H1 (cell line): ENCODE measurements at regions not wholly inside any gene's neighbourhood (a gene's known extent, or its start where the extent isn't known, plus 50 kb on each side); places are given as distances from the start of the nearest gene placed in this dataset.

Experiments
- CTCF ChIA-PET: fragments of 300-600 bp; sonication (Branson Sonifier 250); formaldehyde crosslinking; loops from one replicate; lab custom pipeline; 2021; ENCODE audit not compliant: partially characterized antibody; lab: Charles Lee
- POLR2A ChIA-PET: fragments of 300-600 bp; sonication (Branson Sonifier 250); formaldehyde crosslinking; loops from one replicate; lab custom pipeline; 2021; ENCODE audit warnings: inconsistent platforms; ENCODE audit not compliant: partially characterized antibody; lab: Charles Lee
- DNase-seq, 2 experiments: peaks; one replicate each; pipeline versions ENCODE4 v3.0.0 to v3.0.0-alpha.2; 2010 to 2022; ENCODE audit warnings: low spot score in 2 of 2, low read depth in 1 of 2, mixed read lengths in 1 of 2
- FAIRE-seq: peaks from 2 replicates; lab custom pipeline; 2011; peaks lifted over from hg19 to GRCh38; lab: Jason Lieb, UNC
- H2AFZ ChIP-seq: 2 replicates; pipeline ENCODE4 v1.8.1; 2012; ENCODE audit warnings: low read length, inconsistent platforms
- H2AK5ac ChIP-seq: 2 replicates; pipeline ENCODE4 v1.6.1; 2013; ENCODE audit warnings: low read depth, low read length
- H2BK120ac ChIP-seq: replicated peaks from 2 replicates; pipeline ENCODE3; 2013; ENCODE audit warnings: low read depth, low read length, inconsistent platforms
- H2BK12ac ChIP-seq: 2 replicates; pipeline ENCODE4 v1.6.1; 2013; ENCODE audit warnings: low read depth, low read length
- H2BK15ac ChIP-seq: 2 replicates; pipeline ENCODE4 v1.6.1; 2013; ENCODE audit warnings: low read length
- H2BK20ac ChIP-seq: 2 replicates; pipeline ENCODE4 v1.6.1; 2013; ENCODE audit warnings: low read length
- H2BK5ac ChIP-seq: 2 replicates; pipeline ENCODE4 v1.6.1; 2013; ENCODE audit warnings: low read depth, low read length
- H3K14ac ChIP-seq: 2 replicates; pipeline ENCODE4 v1.6.1; 2013; ENCODE audit warnings: inconsistent platforms; ENCODE audit not compliant: insufficient read length
- H3K18ac ChIP-seq: 2 replicates; pipeline ENCODE4 v1.6.1; 2013; ENCODE audit warnings: low read length; ENCODE audit errors: extremely low read depth
- H3K23ac ChIP-seq: 2 replicates; pipeline ENCODE4 v1.6.1; 2013; ENCODE audit warnings: inconsistent platforms; ENCODE audit not compliant: insufficient read length
- H3K23me2 ChIP-seq: 2 replicates; pipeline ENCODE4 v1.6.1; 2013; ENCODE audit warnings: low read depth, low read length
- H3K27ac ChIP-seq: 2 replicates; pipeline ENCODE4 v1.6.1; 2011; ENCODE audit warnings: low read depth, low read length, inconsistent platforms
- H3K27me3 ChIP-seq, 4 experiments: replicated peaks in 1 of 4; 1 replicate in 1 of 4; 2 replicates in 3 of 4; pipeline versions ENCODE4 v1.6.1 to v1.8.1; 2011 to 2013; ENCODE audit warnings: low read length in 3 of 4, mild to moderate bottlenecking in 3 of 4, inconsistent platforms in 2 of 4, mixed read lengths in 2 of 4, moderate library complexity in 1 of 4; ENCODE audit not compliant: control insufficient read depth in 3 of 4, insufficient read depth in 3 of 4; ENCODE audit errors: extremely low read depth in 1 of 4
- H3K36me3 ChIP-seq, 4 experiments: 2 replicates each; pipeline versions ENCODE4 v1.6.1 to v1.8.1; 2011 to 2013; ENCODE audit warnings: mild to moderate bottlenecking in 4 of 4, low read length in 3 of 4, moderate library complexity in 2 of 4, control low read depth in 1 of 4, inconsistent platforms in 1 of 4; ENCODE audit not compliant: insufficient read depth in 4 of 4, control insufficient read depth in 2 of 4
- H3K4ac ChIP-seq: replicated peaks from 2 replicates; pipeline ENCODE3; 2013; ENCODE audit warnings: low read length, low read depth, mixed read lengths, inconsistent platforms; ENCODE audit not compliant: insufficient read length
- H3K4me1 ChIP-seq, 4 experiments: replicated peaks in 1 of 4; 1 replicate in 1 of 4; 2 replicates in 3 of 4; pipeline versions ENCODE4 v1.6.1 to v1.8.1; 2011 to 2013; ENCODE audit warnings: low read length in 3 of 4, inconsistent platforms in 2 of 4, mixed read lengths in 1 of 4; ENCODE audit not compliant: insufficient read depth in 4 of 4, control insufficient read depth in 3 of 4
- H3K4me2 ChIP-seq, 2 experiments: 2 replicates each; pipeline versions ENCODE4 v1.6.1 to v1.8.1; 2011 to 2013; ENCODE audit warnings: low read depth in 2 of 2, low read length in 2 of 2, control low read depth in 1 of 2, inconsistent platforms in 1 of 2, mild to moderate bottlenecking in 1 of 2; ENCODE audit not compliant: insufficient read depth in 1 of 2
- H3K4me3 ChIP-seq, 4 experiments: fragments of 200-600, 300-600 bp in 1 of 4; sonication (generic), shearing (Covaris generic), sonication (Bioruptor Twin) in 1 of 4; 2 replicates each; pipeline versions ENCODE4 v1.5.1 to v1.8.1; 2011 to 2016; ENCODE audit warnings: low read length in 4 of 4, low read depth in 3 of 4, control low read depth in 2 of 4, inconsistent platforms in 2 of 4, mild to moderate bottlenecking in 2 of 4, mixed read lengths in 1 of 4, moderate library complexity in 1 of 4; ENCODE audit not compliant: insufficient read depth in 2 of 4; ENCODE audit errors: extremely low read depth in 1 of 4
- H3K56ac ChIP-seq: replicated peaks from 2 replicates; pipeline ENCODE3; 2013; ENCODE audit warnings: low read depth, mild to moderate bottlenecking, mixed read lengths, low read length, inconsistent platforms; ENCODE audit not compliant: insufficient read length
- H3K79me1 ChIP-seq: 2 replicates; pipeline ENCODE4 v1.6.1; 2013; ENCODE audit warnings: low read depth, low read length, control low read depth
- H3K79me2 ChIP-seq, 2 experiments: 2 replicates each; pipeline versions ENCODE4 v1.6.1 to v1.8.1; 2012 to 2013; ENCODE audit warnings: low read length in 2 of 2, mild to moderate bottlenecking in 2 of 2, inconsistent platforms in 1 of 2; ENCODE audit not compliant: insufficient read depth in 2 of 2, control insufficient read depth in 1 of 2
- H3K9ac ChIP-seq, 4 experiments: replicated peaks in 1 of 4; 1 replicate in 1 of 4; 2 replicates in 3 of 4; pipeline versions ENCODE4 v1.6.1 to v1.8.1; 2011 to 2013; ENCODE audit warnings: low read depth in 3 of 4, low read length in 3 of 4, control low read depth in 2 of 4, mild to moderate bottlenecking in 2 of 4, moderate library complexity in 2 of 4, inconsistent platforms in 1 of 4; ENCODE audit errors: extremely low read depth in 1 of 4
- H3K9me3 ChIP-seq, 2 experiments: 2 replicates each; pipeline versions ENCODE4 v1.6.1 to v1.8.1; 2012 to 2013; ENCODE audit warnings: mild to moderate bottlenecking in 2 of 2, moderate library complexity in 2 of 2, control low read depth in 1 of 2, inconsistent platforms in 1 of 2, low read depth in 1 of 2, low read length in 1 of 2, mixed read lengths in 1 of 2; ENCODE audit not compliant: insufficient read depth in 2 of 2
- H4K20me1 ChIP-seq, 2 experiments: replicated peaks in 1 of 2; 2 replicates each; pipeline versions ENCODE3 to v1.8.1; 2011 to 2013; ENCODE audit warnings: inconsistent platforms in 2 of 2, low read length in 2 of 2, mild to moderate bottlenecking in 1 of 2; ENCODE audit not compliant: insufficient read depth in 2 of 2, control insufficient read depth in 1 of 2
- H4K5ac ChIP-seq: 2 replicates; pipeline ENCODE4 v1.6.1; 2013; ENCODE audit warnings: low read length, low read depth, mixed read lengths, inconsistent platforms; ENCODE audit not compliant: insufficient read length
- H4K8ac ChIP-seq: 2 replicates; pipeline ENCODE4 v1.8.0; 2013; ENCODE audit warnings: mild to moderate bottlenecking, moderate library complexity, low read length, inconsistent platforms; ENCODE audit not compliant: insufficient read depth; ENCODE audit errors: extremely low read depth
- H4K91ac ChIP-seq: replicated peaks from 2 replicates; pipeline ENCODE3; 2013; ENCODE audit warnings: low read length, mixed read lengths, inconsistent platforms; ENCODE audit not compliant: insufficient read length
- BACH1 ChIP-seq: IDR thresholded peaks from 2 replicates; pipeline ENCODE4 v1.6.1; 2012; ENCODE audit warnings: low read length, improper control_type of control experiment
- CEBPB ChIP-seq: IDR thresholded peaks from 2 replicates; pipeline ENCODE4 v1.6.1; 2012; ENCODE audit warnings: low read depth, low read length
- CHD1 ChIP-seq: IDR thresholded peaks from 2 replicates; pipeline ENCODE4 v1.6.1; 2012; ENCODE audit warnings: low read depth, low read length, improper control_type of control experiment
- JUND ChIP-seq: IDR thresholded peaks from 2 replicates; pipeline ENCODE4 v1.6.1; 2011; ENCODE audit warnings: mild to moderate bottlenecking, improper control_type of control experiment, low read length
- RBBP5 ChIP-seq: IDR thresholded peaks from 2 replicates; pipeline ENCODE4 v1.7.1; 2012; ENCODE audit warnings: low read depth, mild to moderate bottlenecking, inconsistent platforms, low read length, moderate library complexity, borderline replicate concordance
- RFX5 ChIP-seq: IDR thresholded peaks from 2 replicates; pipeline ENCODE4 v1.6.1; 2011; ENCODE audit warnings: low read depth, low read length, improper control_type of control experiment, borderline replicate concordance
- RNF2 ChIP-seq: fragments of 200-900, 300-1000 bp; sonication (generic); IDR thresholded peaks from 2 replicates; pipeline ENCODE4 v1.7.1; 2016; ENCODE audit warnings: borderline replicate concordance, low read depth, mild to moderate bottlenecking, antibody characterized with exemption, low read length; ENCODE audit not compliant: poor library complexity, severe bottlenecking; ENCODE audit errors: missing control alignments
- SIRT6 ChIP-seq: IDR thresholded peaks from one replicate; pipeline ENCODE4 v1.7.1; 2012; ENCODE audit warnings: low read length, inconsistent platforms
- SUZ12 ChIP-seq: fragments of 200-600 bp; sonication (generic); IDR thresholded peaks from 2 replicates; pipeline ENCODE4 v1.6.1; 2012; ENCODE audit warnings: mild to moderate bottlenecking, inconsistent platforms, low read length, moderate library complexity, mixed read lengths
- TEAD4 ChIP-seq: IDR thresholded peaks from 2 replicates; pipeline ENCODE4 v1.6.1; 2012; ENCODE audit warnings: low read depth, low read length, inconsistent platforms, mixed read lengths
- ZNF274 ChIP-seq: IDR thresholded peaks from 2 replicates; pipeline ENCODE4 v1.7.0; 2012; ENCODE audit warnings: low read length, borderline replicate concordance; ENCODE audit errors: extremely low read depth
- WGBS, 2 experiments: shearing (Covaris generic) in 1 of 2; methylation state at CpG; one replicate each; pipeline versions ENCODE4 v1.1.6 to v1.1.7; 2013 to 2015; ENCODE audit warnings: low lambda C conversion rate in 2 of 2, mixed read lengths in 2 of 2, inconsistent platforms in 1 of 2, low coverage in 1 of 2, missing lambda C conversion rate in 1 of 2; ENCODE audit not compliant: insufficient replicate concordance in 2 of 2, insufficient coverage in 1 of 2, insufficient read length in 1 of 2; ENCODE audit errors: extremely low coverage in 1 of 2, missing lambda C conversion rate in 1 of 2; 5-methylcytosine and 5-hydroxymethylcytosine counted together
- TF ChIP-seq, protein P1 (sequence below): IDR thresholded peaks from 2 replicates; pipeline ENCODE4 v1.6.1; 2012; ENCODE audit warnings: low read length, inconsistent platforms

GRCh38 chr1:105373681-105374080 is 1624.0 kb downstream of the AMY1C start:
- Histone ChIP-seq H3K9ac (no peak overlapping the region), H2BK5ac (no peak overlapping the region), H4K91ac (no peak overlapping the region), H2BK20ac (no peak overlapping the region), H4K8ac (no peak overlapping the region), H2AK5ac (no peak overlapping the region), H3K27ac (no peak overlapping the region), H4K5ac (no peak overlapping the region), H3K23ac (no peak overlapping the region), H3K18ac (no peak overlapping the region), H4K20me1 (no peaks in the 10 kb centered on the region), H3K4me2 (no peak overlapping the region), H3K14ac (no peak overlapping the region), H3K79me1 (no peaks in the 10 kb centered on the region), H3K36me3 (no peaks in the 10 kb centered on the region), H2AFZ (no peak overlapping the region), H3K23me2 (no peaks in the 10 kb centered on the region), H2BK12ac (no peak overlapping the region), H3K27me3 (no peaks in the 10 kb centered on the region), H3K4me3 (no peak overlapping the region), H3K4ac (no peak overlapping the region), H3K9me3 (no peaks in the 10 kb centered on the region; a peak in 1 of 4 replicates), H3K4me1 (no peaks in the 10 kb centered on the region; a peak in 1 of 7 replicates), H3K56ac (no peak overlapping the region), H3K79me2 (no peaks in the 10 kb centered on the region), H2BK120ac (no peak overlapping the region)
- FAIRE-seq = no peak
- POLR2A ChIA-PET = no interaction called here
- WGBS, 2 experiments = 69% methylated on average over 1 of the region's 1 CpG; no CpG with 5 or more reads in 1 of the 2 experiments
- DNase-seq = no peak
- CTCF ChIA-PET = interaction anchor here (0.7 kb wide), 1 partner anchor 56 kb away, joined by 4 read pairs; no protein-coding TSS in a partner anchor
- no peak for TF ChIP-seq TEAD4
- no peak for TF ChIP-seq SUZ12
- no peak for TF ChIP-seq JUND
- no peak for TF ChIP-seq CHD1
- TF ChIP-seq, protein P1, sequence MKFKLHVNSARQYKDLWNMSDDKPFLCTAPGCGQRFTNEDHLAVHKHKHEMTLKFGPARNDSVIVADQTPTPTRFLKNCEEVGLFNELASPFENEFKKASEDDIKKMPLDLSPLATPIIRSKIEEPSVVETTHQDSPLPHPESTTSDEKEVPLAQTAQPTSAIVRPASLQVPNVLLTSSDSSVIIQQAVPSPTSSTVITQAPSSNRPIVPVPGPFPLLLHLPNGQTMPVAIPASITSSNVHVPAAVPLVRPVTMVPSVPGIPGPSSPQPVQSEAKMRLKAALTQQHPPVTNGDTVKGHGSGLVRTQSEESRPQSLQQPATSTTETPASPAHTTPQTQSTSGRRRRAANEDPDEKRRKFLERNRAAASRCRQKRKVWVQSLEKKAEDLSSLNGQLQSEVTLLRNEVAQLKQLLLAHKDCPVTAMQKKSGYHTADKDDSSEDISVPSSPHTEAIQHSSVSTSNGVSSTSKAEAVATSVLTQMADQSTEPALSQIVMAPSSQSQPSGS = no peak
- no peak for TF ChIP-seq CEBPB
- TF ChIP-seq SIRT6 = no peak
- TF ChIP-seq ZNF274 = no peak
- TF ChIP-seq RFX5 = no peak
- TF ChIP-seq BACH1 = no peak
- no peak for TF ChIP-seq RBBP5
- no peak for TF ChIP-seq RNF2
- TF ChIP-seq, all 59 proteins: peak for 0
- H2BK15ac ChIP-seq = no peak overlapping the region
